HUES6 (cell line): ENCODE measurements at regions not wholly inside any gene's neighbourhood (a gene's known extent, or its start where the extent isn't known, plus 50 kb on each side); places are given as distances from the start of the nearest gene placed in this dataset.

Experiments used
- H3K27ac ChIP-seq: 2 replicates; pipeline ENCODE4 v1.7.0; 2013; ENCODE audit warnings: low read depth, mild to moderate bottlenecking, low read length, inconsistent platforms
- H3K27me3 ChIP-seq: 2 replicates; pipeline ENCODE4 v1.6.1; 2013; ENCODE audit warnings: low read length; ENCODE audit not compliant: control insufficient read depth, insufficient read depth
- H3K36me3 ChIP-seq: 2 replicates; pipeline ENCODE4 v1.6.1; 2013; ENCODE audit warnings: low read length; ENCODE audit not compliant: control insufficient read depth, insufficient read depth
- H3K4me1 ChIP-seq: 2 replicates; pipeline ENCODE4 v1.6.1; 2013; ENCODE audit warnings: low read length; ENCODE audit not compliant: control insufficient read depth, insufficient read depth
- H3K4me3 ChIP-seq: 2 replicates; pipeline ENCODE4 v1.5.1; 2013; ENCODE audit warnings: low read depth, low read length
- H3K9ac ChIP-seq: one replicate; pipeline ENCODE4 v1.6.1; 2013; ENCODE audit warnings: mild to moderate bottlenecking, low read length
- H3K9me3 ChIP-seq: 2 replicates; pipeline ENCODE4 v1.6.1; 2013; ENCODE audit warnings: low read depth, low read length; ENCODE audit not compliant: control insufficient read depth, insufficient read depth

DNA sequence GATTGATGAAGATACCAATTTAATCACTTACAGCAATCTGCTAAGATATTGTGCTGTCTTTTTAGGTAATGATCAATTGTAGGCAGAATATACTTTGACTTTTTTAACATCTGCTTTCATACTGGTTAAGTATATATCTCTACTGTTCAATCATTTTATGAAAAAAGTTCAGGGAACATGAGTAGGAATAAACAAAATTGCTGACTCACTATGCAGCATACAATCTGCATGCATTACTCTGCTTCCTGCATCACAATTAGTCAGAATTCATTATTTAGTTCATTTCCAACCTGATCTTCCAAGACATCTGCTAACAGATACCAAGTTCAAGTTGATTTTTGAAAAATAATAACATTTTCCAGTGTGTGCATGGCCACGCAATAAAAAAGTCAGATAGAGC lies 1430.4 kb upstream of the LRRTM1 start:
- Histone ChIP-seq H3K9me3 (no peaks in the 10 kb centered on the region), H3K27me3 (no peaks in the 10 kb centered on the region), H3K27ac (no peak overlapping the region), H3K4me1 (no peaks in the 10 kb centered on the region), H3K9ac (no peak overlapping the region), H3K4me3 (no peak overlapping the region), H3K36me3 (no peaks in the 10 kb centered on the region)

DNA sequence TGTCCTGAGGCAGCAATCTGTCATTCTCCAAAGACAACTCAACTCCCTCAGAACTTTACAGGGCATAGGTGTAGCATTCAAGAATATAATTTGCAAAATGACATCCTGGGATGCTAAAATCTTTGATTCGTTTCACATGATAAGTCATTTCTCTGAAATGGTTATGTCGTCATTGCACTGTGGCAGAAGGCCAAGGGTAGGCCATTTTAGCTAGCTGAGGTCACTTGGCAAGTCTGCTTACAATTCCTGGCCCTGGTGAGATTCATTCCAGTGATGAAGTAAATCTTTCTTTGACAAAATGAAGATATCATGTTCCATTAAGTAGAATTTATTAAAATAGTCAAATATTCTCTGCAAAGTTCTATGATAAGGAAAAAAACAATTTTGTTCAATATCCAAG lies 1410.3 kb upstream of the LRRTM1 start:
- Histone ChIP-seq H3K27ac (no peak overlapping the region), H3K36me3 (no peaks in the 10 kb centered on the region), H3K4me3 (no peak overlapping the region), H3K9ac (no peak overlapping the region), H3K27me3 (no peaks in the 10 kb centered on the region), H3K4me1 (no peaks in the 10 kb centered on the region), H3K9me3 (no peaks in the 10 kb centered on the region)

DNA sequence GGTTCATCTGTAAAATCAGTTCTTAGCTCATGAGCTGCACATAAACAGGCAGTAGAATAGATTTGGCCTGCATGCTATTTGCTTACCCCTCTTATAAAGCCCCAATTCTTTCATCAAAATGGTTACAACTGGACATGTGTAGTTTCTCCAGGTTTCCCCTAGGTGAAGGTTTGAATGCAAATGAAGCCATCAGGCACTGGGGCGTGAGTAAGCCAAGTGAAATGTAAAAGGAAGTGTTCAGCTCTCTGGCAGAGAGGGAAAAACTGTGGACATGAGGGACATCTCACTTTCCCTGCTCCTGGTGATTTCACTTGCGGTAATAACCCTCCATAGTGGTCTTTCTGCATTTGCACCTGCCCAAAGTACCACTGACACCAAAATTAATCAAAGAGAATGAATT lies 1402.3 kb upstream of the LRRTM1 start:
- Histone ChIP-seq H3K4me1 (no peaks in the 10 kb centered on the region), H3K4me3 (no peak overlapping the region), H3K27me3 (no peaks in the 10 kb centered on the region), H3K36me3 (no peaks in the 10 kb centered on the region), H3K9me3 (no peaks in the 10 kb centered on the region), H3K9ac (no peak overlapping the region), H3K27ac (no peak overlapping the region)

DNA sequence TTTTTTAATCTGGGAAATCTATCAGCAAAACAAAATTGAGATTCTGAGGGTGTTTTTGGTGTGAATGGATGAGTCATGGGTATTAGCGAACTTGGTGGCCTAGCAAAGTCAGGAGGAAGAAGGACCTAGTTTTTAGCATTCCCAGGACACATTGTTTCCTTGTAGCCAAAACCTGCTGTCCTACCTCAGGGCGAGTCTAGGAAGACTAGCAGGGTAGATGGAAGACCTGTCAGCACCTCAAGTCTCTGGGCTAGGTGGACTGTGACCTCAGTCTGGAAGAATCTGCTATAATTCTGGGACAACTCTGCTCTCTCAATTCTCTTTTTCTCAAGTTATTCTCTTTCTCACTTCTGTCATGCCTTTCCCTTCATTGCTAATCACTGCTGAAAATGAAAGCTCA lies 1399.3 kb upstream of the LRRTM1 start:
- Histone ChIP-seq H3K36me3 (no peaks in the 10 kb centered on the region), H3K9ac (no peak overlapping the region), H3K4me1 (no peaks in the 10 kb centered on the region), H3K27me3 (no peaks in the 10 kb centered on the region), H3K4me3 (no peak overlapping the region), H3K27ac (no peak overlapping the region), H3K9me3 (no peaks in the 10 kb centered on the region)

DNA sequence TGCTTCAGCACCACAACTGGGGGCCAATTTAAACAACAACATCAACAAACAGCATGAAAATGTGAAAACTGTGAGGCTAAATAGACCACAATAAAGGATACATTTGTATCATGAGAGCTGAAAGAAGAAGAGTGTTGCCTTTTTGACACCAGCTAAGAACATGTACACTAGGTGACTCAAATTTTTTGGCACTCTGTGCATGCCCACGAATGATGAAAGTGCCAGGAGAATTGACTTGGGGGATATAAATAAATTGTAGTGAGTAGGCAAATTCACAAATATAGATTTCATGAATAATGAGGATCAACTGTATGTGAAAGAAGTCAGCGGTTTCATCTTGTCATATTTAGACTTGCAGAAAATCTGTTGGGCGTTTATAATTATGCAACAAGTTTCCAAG lies 1388.0 kb upstream of the LRRTM1 start:
- Histone ChIP-seq H3K27me3 (no peaks in the 10 kb centered on the region), H3K4me3 (no peak overlapping the region), H3K9ac (no peak overlapping the region), H3K9me3 (no peaks in the 10 kb centered on the region), H3K4me1 (no peaks in the 10 kb centered on the region), H3K36me3 (no peaks in the 10 kb centered on the region), H3K27ac (no peak overlapping the region)

DNA sequence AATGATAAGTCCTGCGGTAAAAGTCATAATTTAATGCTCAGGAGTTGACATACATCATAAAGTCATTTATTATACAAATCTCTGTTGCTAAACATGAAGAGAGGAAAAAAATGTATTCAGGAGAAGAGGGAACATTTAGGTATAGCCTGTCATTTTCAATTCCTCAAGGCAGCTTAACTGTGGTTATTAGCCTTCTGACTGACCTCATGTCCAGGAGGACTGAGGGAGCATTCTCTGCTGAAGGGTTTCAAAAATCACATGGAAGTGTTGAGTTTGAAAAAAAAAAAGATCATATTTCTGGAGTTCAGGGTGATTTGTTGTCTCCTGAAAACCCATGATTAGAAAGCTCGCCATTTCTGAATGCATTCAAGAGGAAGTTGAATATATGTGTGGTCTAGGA lies 1371.1 kb upstream of the LRRTM1 start:
- Histone ChIP-seq H3K27ac (no peak overlapping the region), H3K9ac (no peak overlapping the region), H3K4me3 (no peak overlapping the region), H3K27me3 (no peaks in the 10 kb centered on the region), H3K9me3 (no peaks in the 10 kb centered on the region), H3K36me3 (no peaks in the 10 kb centered on the region), H3K4me1 (no peaks in the 10 kb centered on the region)

DNA sequence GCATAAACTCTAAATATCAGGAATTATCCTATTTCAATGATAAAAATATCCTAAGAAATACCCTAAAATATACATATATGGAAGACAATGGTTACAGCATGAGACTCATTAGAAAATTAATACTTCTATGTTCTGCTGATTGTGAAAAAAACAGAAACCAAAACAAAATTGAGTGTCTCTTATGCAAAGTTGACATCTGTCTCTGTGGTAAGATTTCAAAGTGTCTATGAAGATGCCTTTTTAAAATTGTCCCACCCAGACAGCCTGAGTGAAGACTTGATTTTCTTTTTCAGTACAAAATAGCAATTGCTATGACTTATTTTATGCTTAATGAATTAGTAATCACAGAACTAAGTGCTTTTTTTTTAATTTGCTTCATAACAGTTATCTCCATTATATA lies 1368.4 kb upstream of the LRRTM1 start:
- no peak overlapping the region for H3K4me3 ChIP-seq
- no peaks in the 10 kb centered on the region for H3K9me3 ChIP-seq
- H3K4me1 ChIP-seq, result no peaks in the 10 kb centered on the region
- H3K9ac ChIP-seq, result no peak overlapping the region
- no peaks in the 10 kb centered on the region for H3K36me3 ChIP-seq
- no peaks in the 10 kb centered on the region for H3K27me3 ChIP-seq
- no peak overlapping the region for H3K27ac ChIP-seq

DNA sequence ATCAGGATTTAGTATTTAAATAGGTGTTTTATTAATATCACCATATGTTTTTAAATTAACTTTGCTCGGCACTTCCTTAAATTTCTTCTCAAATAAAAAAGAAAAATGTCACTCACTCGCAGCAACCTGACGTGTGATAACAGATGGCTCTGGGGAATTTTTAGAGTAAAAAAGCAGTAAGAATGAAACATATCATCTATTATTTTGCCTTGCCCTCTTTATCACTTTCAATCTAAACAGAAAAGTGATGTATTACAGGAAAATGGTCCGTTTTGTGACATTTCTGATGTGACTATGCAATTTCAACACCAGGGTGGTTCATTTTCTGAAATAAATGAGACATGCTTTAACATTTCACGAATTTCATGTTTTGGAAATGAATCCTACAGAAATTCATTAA lies 1368.0 kb upstream of the LRRTM1 start:
- no peak overlapping the region for H3K9ac ChIP-seq
- H3K9me3 ChIP-seq, result no peaks in the 10 kb centered on the region
- no peaks in the 10 kb centered on the region for H3K4me1 ChIP-seq
- H3K36me3 ChIP-seq, result no peaks in the 10 kb centered on the region
- no peak overlapping the region for H3K27ac ChIP-seq
- no peak overlapping the region for H3K4me3 ChIP-seq
- H3K27me3 ChIP-seq, result no peaks in the 10 kb centered on the region

DNA sequence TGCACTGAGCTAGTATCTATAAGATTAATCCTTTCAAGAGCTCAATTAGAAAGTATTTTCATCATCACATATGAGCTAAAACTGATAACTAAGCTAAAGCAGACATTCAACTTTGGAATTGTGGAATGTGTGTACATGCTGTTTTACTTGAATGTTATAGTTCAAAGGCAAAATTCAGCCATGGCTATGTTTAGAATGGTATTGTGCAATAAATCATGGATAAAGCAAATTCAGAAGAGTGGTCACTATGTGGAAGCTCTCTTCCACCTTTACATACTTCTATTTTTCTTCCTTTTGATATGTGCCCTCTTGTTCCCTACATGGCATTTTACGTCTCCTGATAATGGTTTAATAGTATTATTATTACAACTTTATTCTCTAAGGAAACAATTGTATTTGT lies 1366.3 kb upstream of the LRRTM1 start:
- Histone ChIP-seq H3K9ac (no peak overlapping the region), H3K9me3 (no peaks in the 10 kb centered on the region), H3K4me1 (no peaks in the 10 kb centered on the region), H3K27ac (no peak overlapping the region), H3K4me3 (no peak overlapping the region), H3K36me3 (no peaks in the 10 kb centered on the region), H3K27me3 (no peaks in the 10 kb centered on the region)

DNA sequence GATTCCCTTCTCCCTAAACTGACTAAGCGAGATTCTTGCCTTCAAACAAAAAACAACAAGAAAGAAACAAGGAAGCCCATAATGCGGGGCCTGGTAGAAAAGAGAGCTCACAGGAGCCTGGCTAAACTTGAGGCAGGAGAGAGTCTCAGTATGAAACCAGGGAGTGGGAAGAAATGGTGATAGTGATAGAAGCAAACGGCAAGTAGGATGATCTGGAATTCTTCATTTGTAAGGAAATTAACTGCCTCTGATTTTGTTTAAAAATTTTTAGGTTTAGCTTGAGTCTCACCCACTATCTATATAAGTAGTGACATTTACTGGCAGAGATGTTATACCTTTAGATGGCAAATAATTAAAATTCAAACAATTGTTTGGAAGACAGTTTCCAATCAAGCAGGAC lies 1356.5 kb upstream of the LRRTM1 start:
- Histone ChIP-seq H3K4me3 (no peak overlapping the region), H3K27me3 (no peaks in the 10 kb centered on the region), H3K4me1 (peaks cover 4% of the 10 kb centered on the region), H3K9ac (no peak overlapping the region), H3K27ac (no peak overlapping the region), H3K36me3 (no peaks in the 10 kb centered on the region), H3K9me3 (peaks cover 9% of the 10 kb centered on the region; the same call in 1 of the 2 replicates)

DNA sequence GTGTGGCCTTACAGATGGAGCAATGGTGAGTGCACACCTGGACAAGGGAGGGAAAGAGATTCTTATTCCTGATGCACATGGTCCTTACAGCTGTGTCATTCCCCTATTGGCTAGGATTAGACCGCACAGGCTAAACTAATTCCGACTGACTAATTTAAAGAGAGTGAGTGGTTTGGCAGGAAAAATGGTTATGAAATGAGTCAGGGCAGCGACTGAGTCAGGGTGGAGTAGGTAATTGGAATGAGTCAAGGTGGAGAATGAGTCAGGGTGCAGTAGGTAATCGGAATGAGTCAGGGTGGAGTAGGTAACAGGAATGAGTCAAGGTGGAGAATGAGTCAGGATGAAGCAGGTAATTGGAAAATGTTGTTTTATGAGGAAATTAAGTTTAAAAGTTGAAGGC lies 1353.7 kb upstream of the LRRTM1 start:
- Histone ChIP-seq H3K4me1 (peaks cover 4% of the 10 kb centered on the region), H3K36me3 (no peaks in the 10 kb centered on the region), H3K4me3 (no peak overlapping the region), H3K9ac (no peak overlapping the region), H3K27ac (no peak overlapping the region), H3K27me3 (no peaks in the 10 kb centered on the region), H3K9me3 (peaks cover 11% of the 10 kb centered on the region; the same call in 1 of the 2 replicates)
